Endothelial cell of umbilical vein (primary cell): ENCODE measurements at regions not wholly inside any gene's neighbourhood (a gene's known extent, or its start where the extent isn't known, plus 50 kb on each side); places are given as distances from the start of the nearest gene placed in this dataset.

Source experiments
- BruUV-seq: library from RNA; stranded (reverse); fragments of 400-500 nt; replicated peaks from 2 replicates; lab custom pipeline; 2021; lab: Mats Ljungman, UMichigan
- CTCF ChIA-PET: fragments of 300-600, 350-600 bp; sonication (Branson Sonifier 250); formaldehyde crosslinking; loops from one replicate; lab custom pipeline; 2021; ENCODE audit warnings: antibody characterized with exemption, inconsistent platforms; lab: Charles Lee
- POLR2A ChIA-PET: fragments of 300-600, 350-600 bp; sonication (Branson Sonifier 250); formaldehyde crosslinking; loops from one replicate; lab custom pipeline; 2021; ENCODE audit warnings: antibody characterized with exemption, inconsistent platforms; lab: Charles Lee
- DNase-seq: peaks from one replicate; pipeline ENCODE4 v3.0.0-alpha.2; 2011; ENCODE audit warnings: low read depth, low spot score
- FAIRE-seq: peaks from 2 replicates; lab custom pipeline; 2011; peaks lifted over from hg19 to GRCh38; lab: Jason Lieb, UNC
- H2AFZ ChIP-seq: 2 replicates; pipeline ENCODE4 v1.6.0; 2012; ENCODE audit warnings: low read depth, low read length, control low read depth, inconsistent platforms
- H3K27ac ChIP-seq: 2 replicates; pipeline ENCODE4 v1.5.1; 2011; ENCODE audit warnings: low read depth, mild to moderate bottlenecking, control low read depth, low read length, moderate library complexity; ENCODE audit not compliant: insufficient read depth
- H3K27me3 ChIP-seq, 2 experiments: 2 replicates each; pipeline versions ENCODE4 v1.6.0 to v1.6.1; 2011; ENCODE audit warnings: low read length in 2 of 2, mixed read lengths in 1 of 2; ENCODE audit not compliant: control insufficient read depth in 2 of 2, insufficient read depth in 2 of 2
- H3K36me3 ChIP-seq, 2 experiments: 2 replicates in 1 of 2; 3 replicates in 1 of 2; pipeline ENCODE4 v1.5.1; 2011; ENCODE audit warnings: low read length in 2 of 2, mild to moderate bottlenecking in 1 of 2, moderate library complexity in 1 of 2; ENCODE audit not compliant: control insufficient read depth in 2 of 2, insufficient read depth in 2 of 2; ENCODE audit errors: extremely low read depth in 1 of 2
- H3K4me1 ChIP-seq: 3 replicates; pipeline ENCODE4 v1.5.1; 2011; ENCODE audit warnings: mild to moderate bottlenecking, low read length; ENCODE audit not compliant: control insufficient read depth, insufficient read depth; ENCODE audit errors: extremely low read depth
- H3K4me2 ChIP-seq: 2 replicates; pipeline ENCODE4 v1.6.1; 2011; ENCODE audit warnings: low read length, control low read depth, mixed read lengths; ENCODE audit not compliant: insufficient read depth
- H3K4me3 ChIP-seq, 3 experiments: fragments of 200-600 bp in 1 of 3; sonication (generic), shearing (Covaris generic) in 1 of 3; replicated peaks in 1 of 3; 2 replicates each; pipeline ENCODE4 v1.5.1; 2011 to 2016; ENCODE audit warnings: control low read depth in 3 of 3, low read length in 3 of 3, mild to moderate bottlenecking in 2 of 3, inconsistent platforms in 1 of 3, low read depth in 1 of 3, moderate library complexity in 1 of 3; ENCODE audit not compliant: insufficient read depth in 1 of 3
- H3K79me2 ChIP-seq: 2 replicates; pipeline ENCODE4 v1.6.0; 2012; ENCODE audit warnings: low read length, inconsistent platforms; ENCODE audit not compliant: control insufficient read depth, insufficient read depth
- H3K9ac ChIP-seq: replicated peaks from 2 replicates; pipeline ENCODE3; 2011; ENCODE audit warnings: low read length, control low read depth; ENCODE audit not compliant: insufficient read depth; ENCODE audit errors: extremely low read depth
- H3K9me1 ChIP-seq: replicated peaks from 3 replicates; pipeline ENCODE4 v1.6.0; 2011; ENCODE audit warnings: mild to moderate bottlenecking, low read length; ENCODE audit not compliant: control insufficient read depth, insufficient read depth; ENCODE audit errors: extremely low read depth
- H3K9me3 ChIP-seq: replicated peaks from 2 replicates; pipeline ENCODE4 v1.5.1; 2012; ENCODE audit warnings: low read length, inconsistent platforms; ENCODE audit not compliant: control insufficient read depth, insufficient read depth
- H4K20me1 ChIP-seq: replicated peaks from 2 replicates; pipeline ENCODE3; 2011; ENCODE audit warnings: mild to moderate bottlenecking, low read length; ENCODE audit not compliant: control insufficient read depth, insufficient read depth; ENCODE audit errors: extremely low read depth
- CTCF ChIP-seq, 2 donors: IDR thresholded peaks; 1 replicate in 1 of 2; 2 replicates in 1 of 2; pipeline ENCODE4 v1.5.1; 2011; ENCODE audit warnings: low read length in 2 of 2, mild to moderate bottlenecking in 2 of 2, moderate library complexity in 2 of 2, control low read depth in 1 of 2, inconsistent platforms in 1 of 2, low read depth in 1 of 2; ENCODE audit not compliant: insufficient read depth in 1 of 2; ENCODE audit errors: extremely low read depth in 1 of 2
- EZH2 ChIP-seq: IDR thresholded peaks from 2 replicates; pipeline ENCODE4 v1.6.1; 2012; ENCODE audit warnings: borderline replicate concordance, low read depth, mild to moderate bottlenecking, moderate library complexity, low read length, inconsistent platforms; ENCODE audit not compliant: severe bottlenecking
- FOS ChIP-seq: IDR thresholded peaks from 2 replicates; pipeline ENCODE4 v1.6.1; 2011; ENCODE audit warnings: mild to moderate bottlenecking, low read length, moderate library complexity, borderline replicate concordance; ENCODE audit not compliant: insufficient read depth
- GATA2 ChIP-seq: IDR thresholded peaks from 2 replicates; pipeline ENCODE4 v1.7.0; 2011; ENCODE audit warnings: low read depth, mild to moderate bottlenecking, moderate library complexity, mixed read lengths, low read length; ENCODE audit not compliant: insufficient read length, insufficient read depth
- JUN ChIP-seq: IDR thresholded peaks from 2 replicates; pipeline ENCODE4 v1.6.1; 2011; ENCODE audit warnings: borderline replicate concordance, low read depth; ENCODE audit not compliant: insufficient read length, insufficient read depth
- MAX ChIP-seq: IDR thresholded peaks from 2 replicates; pipeline ENCODE4 v1.6.1; 2011; ENCODE audit not compliant: insufficient read depth, insufficient read length
- MYC ChIP-seq: IDR thresholded peaks from one replicate; pipeline ENCODE4 v1.6.1; 2011; ENCODE audit warnings: mild to moderate bottlenecking, low read depth, low read length
- POLR2A ChIP-seq: IDR thresholded peaks from 2 replicates; pipeline ENCODE4 v1.6.1; 2012; ENCODE audit warnings: low read depth, mild to moderate bottlenecking, control low read depth, low read length
- POLR2AphosphoS5 ChIP-seq: IDR thresholded peaks from 2 replicates; pipeline ENCODE4 v1.6.1; 2012; ENCODE audit warnings: low read depth, mild to moderate bottlenecking, control low read depth, low read length, moderate library complexity; ENCODE audit not compliant: insufficient read depth
- dilution Hi-C: fragments of 300-500 bp; cut with MboI; formaldehyde crosslinking; loops from one replicate; pipeline ENCODE4 v1.15.0; 2019; ENCODE audit warnings: low sequenced_read_pairs; ENCODE audit not compliant: extremely low pct_ligation_motif_present
- intact Hi-C: fragments of 100-400 bp; cut with micrococcal nuclease; formaldehyde crosslinking; loops from one replicate; pipeline ENCODE4 v1.10.0; 2022

- intact Hi-C loops, result no loop called here
- no peaks in the 10 kb centered on the region for H3K27me3 ChIP-seq
- no peak overlapping the region for H3K9ac ChIP-seq
- H3K36me3 ChIP-seq, result no peaks in the 10 kb centered on the region
- ChIA-PET CTCF (interaction anchor here (0.8 kb wide), 1 partner anchor 10 kb away, joined by 3 read pairs; no protein-coding TSS in a partner anchor), POLR2A (interaction anchor here (0.6 kb wide), 1 partner anchor 241 kb away, joined by 3 read pairs; no protein-coding TSS in a partner anchor)
- FAIRE-seq (no peak), DNase-seq (no peak)
- no peak overlapping the region for H3K4me3 ChIP-seq
- peaks cover 10% of the 10 kb centered on the region for H3K4me1 ChIP-seq
- no peaks in the 10 kb centered on the region for H3K9me1 ChIP-seq
- H3K27ac ChIP-seq, result no peak overlapping the region
- no TSS peak for BruUV-seq
- dilution Hi-C loops, result no loop called here
- TF ChIP-seq POLR2A (no peak), MYC (no peak), EZH2 (no peak), CTCF (IDR thresholded peaks at IDR 0.05; ENCODE audit: extremely low read depth in 1 of 2, insufficient read depth in 1 of 2, low read depth in 1 of 2, low read length in 2 of 2) (no peak), JUN (no peak), FOS (no peak), MAX (no peak), POLR2AphosphoS5 (no peak), GATA2 (no peak)
- H3K9me3 ChIP-seq, result no peaks in the 10 kb centered on the region
- no peak overlapping the region for H3K4me2 ChIP-seq
- no peaks in the 10 kb centered on the region for H3K79me2 ChIP-seq
- H4K20me1 ChIP-seq, result no peaks in the 10 kb centered on the region
- no peak overlapping the region for H2AFZ ChIP-seq
These were observed 132.2 kb upstream of the TSC22D2 start for GRCh38 chr3:150275941-150276340.
